ENCODE measurements at regions not wholly inside any gene's neighbourhood (a gene's known extent, or its start where the extent isn't known, plus 50 kb on each side); places are given as distances from the start of the nearest gene placed in this dataset.

- TF ChIP-seq ZBTB33 (IDR thresholded peaks at IDR 0.05; ENCODE audit: extremely low read depth, insufficient replicate concordance, low read length) = no peak
- no peak for TF ChIP-seq YY1 (IDR thresholded peaks at IDR 0.05; ENCODE audit: extremely low read depth, insufficient replicate concordance, low read depth, low read length)
- no peak for TF ChIP-seq RAD21 (IDR thresholded peaks at IDR 0.05; ENCODE audit: low read depth)
These were observed 85.9 kb upstream of the PAK3 start (continued) for GRCh38 chrX:111010111-111010510.

- Histone ChIP-seq H3K9me2 (ENCODE audit: insufficient read depth) (no peaks in the 10 kb centered on the region), H3K4me3 (replicated peaks in 1 of 2; ENCODE audit: low read depth in 1 of 2, low read length in 2 of 2) (no peak overlapping the region), H3K36me3 (ENCODE audit: control insufficient read depth in 1 of 2, insufficient read depth in 2 of 2, low read length in 2 of 2) (no peaks in the 10 kb centered on the region), H3K27me3 (ENCODE audit: insufficient read depth, low read length) (no peaks in the 10 kb centered on the region), H2AFZ (ENCODE audit: low read depth, low read length, poor library complexity, severe bottlenecking) (no peak overlapping the region), H3K4me1 (ENCODE audit: control insufficient read depth in 1 of 2, insufficient read depth in 2 of 2, low read length in 2 of 2) (no peaks in the 10 kb centered on the region), H3K4me2 (ENCODE audit: low read length) (no peak overlapping the region), H3K79me2 (ENCODE audit: insufficient read depth, low read length) (no peaks in the 10 kb centered on the region), H3K9me3 (ENCODE audit: control insufficient read depth in 1 of 2, insufficient read depth in 1 of 2, low read depth in 1 of 2, low read length in 2 of 2) (no peaks in the 10 kb centered on the region), H3K27ac (ENCODE audit: low read depth, low read length) (no peak overlapping the region), H3K9ac (ENCODE audit: low read length) (no peak overlapping the region), H4K20me1 (ENCODE audit: insufficient read depth) (no peaks in the 10 kb centered on the region)
- RAD21 ChIA-PET (ENCODE audit: low non-redundant PET in 1 of 2, low total read pairs in 2 of 2, uncharacterized antibody in 2 of 2, unreplicated experiment in 2 of 2) = no interaction called here
- CTCF ChIA-PET = no interaction called here
- no TSS peak for BruUV-seq (replicated peaks)
- POLR2A ChIA-PET = no interaction called here
- no peak for TF ChIP-seq ELF1 (IDR thresholded peaks at IDR 0.05; ENCODE audit: borderline replicate concordance, low read depth)
- no peak for TF ChIP-seq EZH2phosphoT487 (IDR thresholded peaks at IDR 0.05; ENCODE audit: borderline replicate concordance)
- TF ChIP-seq CBX3 (IDR thresholded peaks at IDR 0.05; ENCODE audit: low read depth) = no peak
- no peak for TF ChIP-seq JUND (IDR thresholded peaks at IDR 0.05)
- no peak for TF ChIP-seq SP1 (IDR thresholded peaks at IDR 0.05; ENCODE audit: low read depth)
- no peak for TF ChIP-seq RAD21 (IDR thresholded peaks at IDR 0.05; ENCODE audit: low read depth)
- no peak for TF ChIP-seq ATF3 (IDR thresholded peaks at IDR 0.05)
- TF ChIP-seq EZH2 (IDR thresholded peaks at IDR 0.05) = no peak
- intact Hi-C loops (cut with micrococcal nuclease) = no loop called here
- DNase-seq (ENCODE audit: low read depth, low spot score) (no peak), ATAC-seq (no peak)
These were observed 86.7 kb upstream of the PAK3 start for GRCh38 chrX:111009256-111009655.
